Cardiac fibroblast (primary cell): ENCODE measurements at regions not wholly inside any gene's neighbourhood (a gene's known extent, or its start where the extent isn't known, plus 50 kb on each side); places are given as distances from the start of the nearest gene placed in this dataset.
A peak's percentile ranks its signal among the peaks of the same experiment; 100 is the strongest.

Experiments used
- DNase-seq, 2 donors: peaks; one replicate each; pipeline versions ENCODE4 v3.0.0 to v3.0.0-alpha.2; 2010; ENCODE audit warnings: low read depth in 2 of 2
- H3K4me3 ChIP-seq, 2 donors: replicated peaks in 1 of 2; 1 replicate in 1 of 2; 2 replicates in 1 of 2; pipeline ENCODE4 v1.5.1; 2011; ENCODE audit warnings: low read depth in 2 of 2, low read length in 2 of 2, mild to moderate bottlenecking in 2 of 2, moderate library complexity in 1 of 2
- CTCF ChIP-seq: IDR thresholded peaks from one replicate; pipeline ENCODE4 v1.5.1; 2011; ENCODE audit warnings: low read depth, mild to moderate bottlenecking, low read length, inconsistent platforms

GRCh38 chr20:61189534-61189933 is 62.5 kb upstream of the CDH4 start:
- DNase-seq: no peak
- H3K4me3 ChIP-seq: no peak overlapping the region
- TF ChIP-seq CTCF: no peak

- no peak for TF ChIP-seq CTCF
- no peak for DNase-seq
Measured at GRCh38 chr20:61191096-61191495, 61.0 kb upstream of the CDH4 start.

GRCh38 chr20:61192337-61192950 is 59.6 kb upstream of the CDH4 start:
- H3K4me3 ChIP-seq: no peak overlapping the region
- TF ChIP-seq CTCF: no peak
- peak in 1 of 2 donors; percentile 11 for DNase-seq

More at GRCh38 chr20:61191096-61191495, 61.0 kb upstream of the CDH4 start:
- H3K4me3 ChIP-seq: no peak overlapping the region

GRCh38 chr20:61193164-61193563 is 58.9 kb upstream of the CDH4 start:
- no peak for TF ChIP-seq CTCF
- H3K4me3 ChIP-seq: no peak overlapping the region
- DNase-seq: no peak
